HepG2 (cell line): ENCODE measurements at regions not wholly inside any gene's neighbourhood (a gene's known extent, or its start where the extent isn't known, plus 50 kb on each side); places are given as distances from the start of the nearest gene placed in this dataset.

Experiments
- ATAC-seq: fragments of 200-7000 bp; cut with Tn5 transposase; 3 replicates; pipeline ENCODE4 v1.9.1; 2020; ENCODE audit warnings: mild to moderate bottlenecking, moderate library complexity
- BruUV-seq: library from RNA; stranded (reverse); fragments of 400-500 nt; replicated peaks from 2 replicates; lab custom pipeline; 2021; lab: Mats Ljungman, UMichigan
- CTCF ChIA-PET: fragments of 300-600 bp; formaldehyde crosslinking; extraction: SDS; loops from one replicate; lab custom pipeline; 2021; ENCODE audit warnings: low total read pairs, inconsistent platforms, low intra/inter-chr PET ratio; lab: Yijun Ruan, JAX
- POLR2A ChIA-PET: fragments of 350-600 bp; sonication (Branson Sonifier 250); formaldehyde crosslinking; loops from one replicate; lab custom pipeline; 2020; ENCODE audit warnings: antibody characterized with exemption, inconsistent platforms; lab: Yijun Ruan, JAX
- DNase-seq: peaks from one replicate; pipeline ENCODE4 v3.0.0-alpha.2; 2015; ENCODE audit warnings: low spot score
- FAIRE-seq: peaks from 3 replicates; lab custom pipeline; 2011; peaks lifted over from hg19 to GRCh38; lab: Jason Lieb, UNC
- H2AFZ ChIP-seq: one replicate; pipeline ENCODE4 v1.6.1; 2011; ENCODE audit warnings: low read length, inconsistent platforms
- H3K27ac ChIP-seq: fragments of 300-600 bp; 3 replicates; pipeline ENCODE4 v1.8.0; 2011; ENCODE audit warnings: mixed run types, mild to moderate bottlenecking, mixed read lengths, low read length, inconsistent platforms; ENCODE audit not compliant: insufficient read depth; ENCODE audit errors: extremely low read length
- H3K27me3 ChIP-seq, 2 experiments: fragments of 200-600 bp in 1 of 2; 2 replicates in 1 of 2; 3 replicates in 1 of 2; pipeline versions ENCODE4 v1.6.0 to v1.8.0; 2011; ENCODE audit warnings: low read length in 2 of 2, mild to moderate bottlenecking in 2 of 2, moderate library complexity in 2 of 2, inconsistent platforms in 1 of 2; ENCODE audit not compliant: insufficient read depth in 2 of 2, control insufficient read depth in 1 of 2
- H3K36me3 ChIP-seq, 2 experiments: fragments of 200-600 bp in 1 of 2; replicated peaks in 1 of 2; 2 replicates in 1 of 2; 3 replicates in 1 of 2; pipeline versions ENCODE4 v1.5.1 to v1.8.0; 2011; ENCODE audit warnings: low read length in 2 of 2, inconsistent platforms in 1 of 2; ENCODE audit not compliant: insufficient read depth in 2 of 2, control insufficient read depth in 1 of 2
- H3K4me1 ChIP-seq: 2 replicates; pipeline ENCODE4 v1.5.1; 2012; ENCODE audit warnings: low read length, inconsistent platforms; ENCODE audit not compliant: insufficient read depth
- H3K4me2 ChIP-seq: 2 replicates; pipeline ENCODE4 v1.6.0; 2011; ENCODE audit warnings: low read depth, low read length, inconsistent platforms
- H3K4me3 ChIP-seq, 3 experiments: fragments of 200-600 bp in 1 of 3; sonication (generic), shearing (Covaris generic) in 1 of 3; replicated peaks in 1 of 3; 2 replicates each; pipeline ENCODE4 v1.5.1; 2011 to 2016; ENCODE audit warnings: low read length in 3 of 3, inconsistent platforms in 2 of 3, low read depth in 2 of 3, mild to moderate bottlenecking in 2 of 3, control low read depth in 1 of 3, mixed read lengths in 1 of 3; ENCODE audit not compliant: insufficient read depth in 1 of 3
- H3K79me2 ChIP-seq: one replicate; pipeline ENCODE4 v1.6.1; 2011; ENCODE audit warnings: low read length, inconsistent platforms; ENCODE audit not compliant: insufficient read depth
- H3K9ac ChIP-seq: 2 replicates; pipeline ENCODE4 v1.6.0; 2011; ENCODE audit warnings: mild to moderate bottlenecking, low read depth, low read length, inconsistent platforms; ENCODE audit not compliant: insufficient read depth
- H3K9me3 ChIP-seq: 2 replicates; pipeline ENCODE4 v1.5.1; 2012; ENCODE audit warnings: mild to moderate bottlenecking, low read length
- H4K20me1 ChIP-seq: 2 replicates; pipeline ENCODE4 v1.6.0; 2011; ENCODE audit warnings: inconsistent platforms, mild to moderate bottlenecking, low read length, moderate library complexity; ENCODE audit not compliant: insufficient read depth
- IRF1 ChIP-seq: sonication (generic); formaldehyde crosslinking; IDR thresholded peaks from 2 replicates; pipeline ENCODE4 v1.4.0; 2020; ENCODE audit warnings: low read depth, mild to moderate bottlenecking, missing genetic modification reagents
- MAFG ChIP-seq: sonication (generic); formaldehyde crosslinking; IDR thresholded peaks from 2 replicates; pipeline ENCODE4 v1.5.1; 2020; ENCODE audit warnings: mild to moderate bottlenecking, missing genetic modification reagents
- MED13 ChIP-seq: sonication (generic); formaldehyde crosslinking; IDR thresholded peaks from 2 replicates; pipeline ENCODE4 v1.5.0; 2020; ENCODE audit warnings: missing genetic modification reagents
- MIER3 ChIP-seq: IDR thresholded peaks from 2 replicates; pipeline ENCODE4 v1.6.1; 2016; ENCODE audit warnings: missing compliant biosample characterization, borderline replicate concordance
- NFE2L2 ChIP-seq: fragments of 150-350 bp; IDR thresholded peaks from 2 replicates; pipeline ENCODE4 v1.6.1; 2014; ENCODE audit warnings: low read length
- RFX3 ChIP-seq: IDR thresholded peaks from 2 replicates; pipeline ENCODE4 v1.6.1; 2016; ENCODE audit warnings: missing biosample characterization, missing genetic modification reagents
- THRA ChIP-seq: sonication (generic); formaldehyde crosslinking; IDR thresholded peaks from 2 replicates; pipeline ENCODE4 v1.4.0; 2020; ENCODE audit warnings: missing genetic modification reagents, borderline replicate concordance
- ZFP82 ChIP-seq: sonication (generic); formaldehyde crosslinking; IDR thresholded peaks from 2 replicates; pipeline ENCODE4 v1.5.1; 2020; ENCODE audit warnings: mild to moderate bottlenecking, missing genetic modification reagents, borderline replicate concordance
- ZNF292 ChIP-seq: sonication (generic); formaldehyde crosslinking; IDR thresholded peaks from 2 replicates; pipeline ENCODE4 v1.8.1; 2022; ENCODE audit warnings: mild to moderate bottlenecking, low read depth, missing genetic modification reagents, borderline replicate concordance
- ZNF737 ChIP-seq: sonication (generic); formaldehyde crosslinking; IDR thresholded peaks from 2 replicates; pipeline ENCODE4 v1.5.0; 2020; ENCODE audit warnings: missing genetic modification reagents, mild to moderate bottlenecking, borderline replicate concordance
- WGBS: methylation state at CpG from one replicate; pipeline ENCODE4 v1.1.6; 2017; ENCODE audit warnings: low lambda C conversion rate; 5-methylcytosine and 5-hydroxymethylcytosine counted together
- in situ Hi-C: cut with HindIII; loops from 2 replicates; pipeline ENCODE4 v1.10.0; 2017; ENCODE audit warnings: low pct_unique_long_range_greater_than_20kb; ENCODE audit not compliant: extremely low pct_ligation_motif_present
- intact Hi-C: fragments of 100-400 bp; cut with micrococcal nuclease; formaldehyde crosslinking; loops from one replicate; pipeline ENCODE4 v1.10.0; 2022; ENCODE audit not compliant: unreplicated experiment
- TF ChIP-seq, protein P1 (sequence below): fragments of 450-650 bp; IDR thresholded peaks from 2 replicates; pipeline ENCODE4 v1.6.1; 2016
- TF ChIP-seq, protein P2 (sequence below): sonication (generic); formaldehyde crosslinking; IDR thresholded peaks from 2 replicates; pipeline ENCODE4 v1.5.0; 2020; ENCODE audit warnings: missing genetic modification reagents, mild to moderate bottlenecking, borderline replicate concordance
- TF ChIP-seq, protein P3 (sequence below): sonication (generic); formaldehyde crosslinking; IDR thresholded peaks from 2 replicates; pipeline ENCODE4 v1.5.0; 2020; ENCODE audit warnings: mild to moderate bottlenecking, missing genetic modification reagents
- TF ChIP-seq, protein P4 (sequence below): sonication (generic); formaldehyde crosslinking; IDR thresholded peaks from 2 replicates; pipeline ENCODE4 v1.8.1; 2023; ENCODE audit warnings: missing genetic modification reagents, mild to moderate bottlenecking, borderline replicate concordance

DNA sequence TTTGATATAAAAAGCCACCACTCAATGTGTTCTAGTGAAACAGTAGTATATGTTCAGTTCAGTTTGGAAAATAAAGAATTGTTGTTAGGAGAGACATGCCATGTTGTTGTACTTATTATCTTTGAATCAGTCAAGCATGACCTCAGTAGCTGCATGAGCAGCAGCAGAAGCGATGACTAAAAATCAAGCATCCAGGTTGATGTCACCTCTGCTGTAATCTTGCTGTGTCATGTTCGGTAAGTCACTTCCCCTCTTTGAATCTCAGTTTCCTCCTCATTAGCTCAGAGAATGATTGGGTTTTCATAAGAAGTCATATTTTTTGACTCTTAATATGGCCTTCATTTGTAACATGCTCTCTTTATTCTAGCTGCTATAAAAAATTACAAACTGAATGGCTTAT, 428.4 kb upstream of the B3GALT2 start:
- no peaks in the 10 kb centered on the region for H3K79me2 ChIP-seq
- no peak for ATAC-seq
- TF ChIP-seq NFE2L2 (peak; percentile 29; the same call in 1 of the 2 replicates), ZFP82 (CRISPR knock-in tag) (no peak), IRF1 (CRISPR knock-in tag) (no peak)
- TF ChIP-seq, all 625 proteins: peak for 1
- 18% methylated on average over 2 of the region's 2 CpGs for WGBS
- Histone ChIP-seq H3K4me2 (no peak overlapping the region), H3K9ac (no peak overlapping the region), H4K20me1 (no peaks in the 10 kb centered on the region), H2AFZ (no peak overlapping the region), H3K36me3 (no peaks in the 10 kb centered on the region), H3K9me3 (no peaks in the 10 kb centered on the region), H3K27me3 (no peaks in the 10 kb centered on the region), H3K27ac (no peak overlapping the region), H3K4me1 (no peaks in the 10 kb centered on the region), H3K4me3 (no peak overlapping the region)
- FAIRE-seq, result no peak
- POLR2A ChIA-PET, result no interaction called here
- CTCF ChIA-PET, result no interaction called here
- BruUV-seq, result no TSS peak
- intact Hi-C loops (no loop called here), in situ Hi-C loops (no loop called here)
- no peak for DNase-seq

- no peak for FAIRE-seq
- TF ChIP-seq, protein P1, sequence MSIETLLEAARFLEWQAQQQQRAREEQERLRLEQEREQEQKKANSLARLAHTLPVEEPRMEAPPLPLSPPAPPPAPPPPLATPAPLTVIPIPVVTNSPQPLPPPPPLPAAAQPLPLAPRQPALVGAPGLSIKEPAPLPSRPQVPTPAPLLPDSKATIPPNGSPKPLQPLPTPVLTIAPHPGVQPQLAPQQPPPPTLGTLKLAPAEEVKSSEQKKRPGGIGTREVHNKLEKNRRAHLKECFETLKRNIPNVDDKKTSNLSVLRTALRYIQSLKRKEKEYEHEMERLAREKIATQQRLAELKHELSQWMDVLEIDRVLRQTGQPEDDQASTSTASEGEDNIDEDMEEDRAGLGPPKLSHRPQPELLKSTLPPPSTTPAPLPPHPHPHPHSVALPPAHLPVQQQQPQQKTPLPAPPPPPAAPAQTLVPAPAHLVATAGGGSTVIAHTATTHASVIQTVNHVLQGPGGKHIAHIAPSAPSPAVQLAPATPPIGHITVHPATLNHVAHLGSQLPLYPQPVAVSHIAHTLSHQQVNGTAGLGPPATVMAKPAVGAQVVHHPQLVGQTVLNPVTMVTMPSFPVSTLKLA, result no peak
- TF ChIP-seq, protein P2, sequence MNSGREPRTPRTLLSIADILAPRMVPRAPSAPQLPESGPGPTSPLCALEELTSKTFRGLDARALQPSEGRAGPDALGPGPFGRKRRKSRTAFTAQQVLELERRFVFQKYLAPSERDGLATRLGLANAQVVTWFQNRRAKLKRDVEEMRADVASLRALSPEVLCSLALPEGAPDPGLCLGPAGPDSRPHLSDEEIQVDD, result no peak
- TF ChIP-seq MED13 (CRISPR knock-in tag) (no peak), ZNF292 (CRISPR knock-in tag) (no peak), MAFG (CRISPR knock-in tag) (no peak), MIER3 (CRISPR knock-in tag) (no peak), ZNF737 (CRISPR knock-in tag) (no peak), RFX3 (CRISPR knock-in tag) (no peak), THRA (CRISPR knock-in tag) (no peak)
- TF ChIP-seq, protein P3, sequence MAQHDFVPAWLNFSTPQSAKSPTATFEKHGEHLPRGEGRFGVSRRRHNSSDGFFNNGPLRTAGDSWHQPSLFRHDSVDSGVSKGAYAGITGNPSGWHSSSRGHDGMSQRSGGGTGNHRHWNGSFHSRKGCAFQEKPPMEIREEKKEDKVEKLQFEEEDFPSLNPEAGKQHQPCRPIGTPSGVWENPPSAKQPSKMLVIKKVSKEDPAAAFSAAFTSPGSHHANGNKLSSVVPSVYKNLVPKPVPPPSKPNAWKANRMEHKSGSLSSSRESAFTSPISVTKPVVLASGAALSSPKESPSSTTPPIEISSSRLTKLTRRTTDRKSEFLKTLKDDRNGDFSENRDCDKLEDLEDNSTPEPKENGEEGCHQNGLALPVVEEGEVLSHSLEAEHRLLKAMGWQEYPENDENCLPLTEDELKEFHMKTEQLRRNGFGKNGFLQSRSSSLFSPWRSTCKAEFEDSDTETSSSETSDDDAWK (CRISPR knock-in tag), result no peak
- TF ChIP-seq, protein P4, sequence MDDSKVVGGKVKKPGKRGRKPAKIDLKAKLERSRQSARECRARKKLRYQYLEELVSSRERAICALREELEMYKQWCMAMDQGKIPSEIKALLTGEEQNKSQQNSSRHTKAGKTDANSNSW (CRISPR knock-in tag), result no peak
Measured at GRCh38 chr1:193614275-193614674, 427.9 kb upstream of the B3GALT2 start.

More at GRCh38 chr1:193614275-193614674, 427.9 kb upstream of the B3GALT2 start:
- WGBS, result 0% methylated on average over 3 of the region's 3 CpGs
- H3K79me2 ChIP-seq, result no peaks in the 10 kb centered on the region
- CTCF ChIA-PET, result no interaction called here
- H3K4me2 ChIP-seq, result no peak overlapping the region
- H3K27me3 ChIP-seq, result no peaks in the 10 kb centered on the region
- H3K27ac ChIP-seq, result no peak overlapping the region
- BruUV-seq, result no TSS peak
- H3K4me3 ChIP-seq, result no peak overlapping the region
- no peak for ATAC-seq
- H3K4me1 ChIP-seq, result no peaks in the 10 kb centered on the region
- no peak overlapping the region for H3K9ac ChIP-seq
- DNase-seq, result no peak
- no peak overlapping the region for H2AFZ ChIP-seq
- intact Hi-C loops (no loop called here), in situ Hi-C loops (no loop called here)
- POLR2A ChIA-PET, result no interaction called here
- H3K9me3 ChIP-seq, result no peaks in the 10 kb centered on the region
- H4K20me1 ChIP-seq, result no peaks in the 10 kb centered on the region
- no peaks in the 10 kb centered on the region for H3K36me3 ChIP-seq
